Activated CD4-positive, alpha-beta memory T cell treated with anti-CD3 and anti-CD28 coated beads, Interleukin-2, amount 10 ng/mL, durations not matched to agents 7 days and 5 days (primary cell): ENCODE measurements at regions not wholly inside any gene's neighbourhood (a gene's known extent, or its start where the extent isn't known, plus 50 kb on each side); places are given as distances from the start of the nearest gene placed in this dataset.
"Not testable (repeated sequence)": the region's sequence is repeated elsewhere in the genome, so short reads cannot be mapped to it uniquely, and the experiment has no call there.

ENCODE experiments used
- CTCF ChIA-PET: fragments of 350-600 bp; sonication (Branson Sonifier 250); formaldehyde crosslinking; loops from one replicate; lab custom pipeline; 2021; ENCODE audit warnings: antibody characterized with exemption, inconsistent platforms; lab: Charles Lee
- POLR2A ChIA-PET: fragments of 350-600 bp; sonication (Branson Sonifier 250); formaldehyde crosslinking; loops from one replicate; lab custom pipeline; 2021; ENCODE audit warnings: antibody characterized with exemption; lab: Charles Lee
- DNase-seq: peaks from one replicate; pipeline ENCODE4 v3.0.0-alpha.2; 2020
- H3K27ac Mint-ChIP-seq: one replicate; pipeline ENCODE4 v1.8.0; 2021; ENCODE audit warnings: mild to moderate bottlenecking, mixed read lengths
- H3K27me3 Mint-ChIP-seq: one replicate; pipeline ENCODE4 v1.8.0; 2021; ENCODE audit warnings: mixed read lengths
- H3K36me3 Mint-ChIP-seq: one replicate; pipeline ENCODE4 v1.8.0; 2021; ENCODE audit warnings: low read depth, mixed read lengths
- H3K4me1 Mint-ChIP-seq: one replicate; pipeline ENCODE4 v1.8.0; 2021; ENCODE audit warnings: mixed read lengths
- H3K4me3 Mint-ChIP-seq: one replicate; pipeline ENCODE4 v1.8.0; 2021; ENCODE audit warnings: mild to moderate bottlenecking, mixed read lengths
- H3K9me3 Mint-ChIP-seq: one replicate; pipeline ENCODE4 v1.8.0; 2021; ENCODE audit warnings: mixed read lengths

- no peak overlapping the region for H3K27ac Mint-ChIP-seq
- ChIA-PET CTCF (no interaction called here), POLR2A (no interaction called here)
- no peaks in the 10 kb centered on the region for H3K36me3 Mint-ChIP-seq
- no peaks in the 10 kb centered on the region for H3K27me3 Mint-ChIP-seq
- no peak for DNase-seq
- no peaks in the 10 kb centered on the region for H3K4me1 Mint-ChIP-seq
- H3K4me3 Mint-ChIP-seq, result no peak overlapping the region
- H3K9me3 Mint-ChIP-seq, result no peaks in the 10 kb centered on the region
These were observed 281.3 kb upstream of the ANKRD50 start for GRCh38 chr4:124993838-124994237.

GRCh38 chr4:124990398-124990797 lies 277.9 kb upstream of the ANKRD50 start:
- Mint-ChIP-seq H3K27me3 (no peaks in the 10 kb centered on the region), H3K36me3 (no peaks in the 10 kb centered on the region), H3K4me1 (no peaks in the 10 kb centered on the region), H3K4me3 (no peak overlapping the region), H3K9me3 (peaks cover 3% of the 10 kb centered on the region), H3K27ac (no peak overlapping the region)
- ChIA-PET POLR2A (no interaction called here), CTCF (no interaction called here)
- DNase-seq, result no peak

GRCh38 chr4:124980276-124980752 lies 267.8 kb upstream of the ANKRD50 start:
- ChIA-PET POLR2A (no interaction called here), CTCF (no interaction called here)
- H3K27me3 Mint-ChIP-seq, result no peaks in the 10 kb centered on the region
- no peaks in the 10 kb centered on the region for H3K4me1 Mint-ChIP-seq
- H3K36me3 Mint-ChIP-seq, result no peaks in the 10 kb centered on the region
- no peak for DNase-seq
- no peak overlapping the region for H3K27ac Mint-ChIP-seq
- no peak overlapping the region for H3K4me3 Mint-ChIP-seq
- peaks cover 3% of the 10 kb centered on the region for H3K9me3 Mint-ChIP-seq

GRCh38 chr4:124978536-124978935 lies 266.0 kb upstream of the ANKRD50 start:
- H3K4me3 Mint-ChIP-seq, H3K27me3 Mint-ChIP-seq: not testable (repeated sequence)

GRCh38 chr4:124977045-124977444 lies 264.5 kb upstream of the ANKRD50 start:
- H3K9me3 Mint-ChIP-seq, result peaks cover 3% of the 10 kb centered on the region
- H3K27me3 Mint-ChIP-seq, result no peaks in the 10 kb centered on the region
- ChIA-PET POLR2A (no interaction called here), CTCF (no interaction called here)
- no peaks in the 10 kb centered on the region for H3K36me3 Mint-ChIP-seq
- H3K4me1 Mint-ChIP-seq, result no peaks in the 10 kb centered on the region
- no peak for DNase-seq
- H3K27ac Mint-ChIP-seq, result no peak overlapping the region
- no peak overlapping the region for H3K4me3 Mint-ChIP-seq

More at GRCh38 chr4:124978536-124978935, 266.0 kb upstream of the ANKRD50 start:
- H3K36me3 Mint-ChIP-seq, CTCF ChIA-PET, DNase-seq, POLR2A ChIA-PET, H3K4me1 Mint-ChIP-seq, H3K9me3 Mint-ChIP-seq, H3K27ac Mint-ChIP-seq: not testable (repeated sequence)

GRCh38 chr4:124974152-124974551 lies 261.6 kb upstream of the ANKRD50 start:
- H3K36me3 Mint-ChIP-seq, result no peaks in the 10 kb centered on the region
- ChIA-PET CTCF (no interaction called here), POLR2A (no interaction called here)
- no peaks in the 10 kb centered on the region for H3K27me3 Mint-ChIP-seq
- H3K27ac Mint-ChIP-seq, result no peak overlapping the region
- H3K4me3 Mint-ChIP-seq, result no peak overlapping the region
- DNase-seq, result no peak
- H3K4me1 Mint-ChIP-seq, result no peaks in the 10 kb centered on the region
- H3K9me3 Mint-ChIP-seq, result peaks cover 4% of the 10 kb centered on the region

GRCh38 chr4:124973716-124974115 lies 261.2 kb upstream of the ANKRD50 start:
- Mint-ChIP-seq H3K4me3 (no peak overlapping the region), H3K27me3 (no peaks in the 10 kb centered on the region), H3K4me1 (no peaks in the 10 kb centered on the region), H3K9me3 (peaks cover 4% of the 10 kb centered on the region), H3K36me3 (no peaks in the 10 kb centered on the region), H3K27ac (no peak overlapping the region)
- DNase-seq, result no peak
- CTCF ChIA-PET, result no interaction called here
- POLR2A ChIA-PET, result no interaction called here

GRCh38 chr4:124970011-124970410 lies 257.5 kb upstream of the ANKRD50 start:
- Mint-ChIP-seq H3K27me3 (no peaks in the 10 kb centered on the region), H3K4me1 (no peaks in the 10 kb centered on the region), H3K9me3 (peaks cover 4% of the 10 kb centered on the region), H3K27ac (no peak overlapping the region), H3K4me3 (no peak overlapping the region), H3K36me3 (no peaks in the 10 kb centered on the region)
- CTCF ChIA-PET, result no interaction called here
- POLR2A ChIA-PET, result no interaction called here
- DNase-seq, result no peak

GRCh38 chr4:124965497-124965891 lies 253.0 kb upstream of the ANKRD50 start:
- Mint-ChIP-seq H3K4me1 (no peaks in the 10 kb centered on the region), H3K27ac (no peak overlapping the region), H3K9me3 (peaks cover 10% of the 10 kb centered on the region), H3K4me3 (no peak overlapping the region), H3K36me3 (no peaks in the 10 kb centered on the region), H3K27me3 (no peaks in the 10 kb centered on the region)
- CTCF ChIA-PET, result no interaction called here
- POLR2A ChIA-PET, result no interaction called here
- DNase-seq, result no peak

GRCh38 chr4:124964852-124965496 lies 252.4 kb upstream of the ANKRD50 start:
- POLR2A ChIA-PET, result no interaction called here
- no peaks in the 10 kb centered on the region for H3K36me3 Mint-ChIP-seq
- H3K9me3 Mint-ChIP-seq, result peaks cover 14% of the 10 kb centered on the region
- H3K27me3 Mint-ChIP-seq, result no peaks in the 10 kb centered on the region
- H3K4me3 Mint-ChIP-seq, result no peak overlapping the region
- DNase-seq, result no peak
- no peaks in the 10 kb centered on the region for H3K4me1 Mint-ChIP-seq
- no peak overlapping the region for H3K27ac Mint-ChIP-seq
- CTCF ChIA-PET, result no interaction called here

- no peak for DNase-seq
- Mint-ChIP-seq H3K4me1 (no peaks in the 10 kb centered on the region), H3K9me3 (peaks cover 14% of the 10 kb centered on the region), H3K36me3 (no peaks in the 10 kb centered on the region), H3K4me3 (no peak overlapping the region), H3K27me3 (no peaks in the 10 kb centered on the region), H3K27ac (no peak overlapping the region)
- CTCF ChIA-PET, result no interaction called here
- POLR2A ChIA-PET, result no interaction called here
These were observed 251.7 kb upstream of the ANKRD50 start for GRCh38 chr4:124964251-124964650.

- peaks cover 14% of the 10 kb centered on the region for H3K9me3 Mint-ChIP-seq
- no peaks in the 10 kb centered on the region for H3K27me3 Mint-ChIP-seq
- no peak for DNase-seq
- CTCF ChIA-PET, result no interaction called here
- no peaks in the 10 kb centered on the region for H3K36me3 Mint-ChIP-seq
- H3K4me3 Mint-ChIP-seq, result no peak overlapping the region
- no peaks in the 10 kb centered on the region for H3K4me1 Mint-ChIP-seq
- POLR2A ChIA-PET, result no interaction called here
- H3K27ac Mint-ChIP-seq, result no peak overlapping the region
These were observed 248.7 kb upstream of the ANKRD50 start for GRCh38 chr4:124961138-124961750.

- H3K4me1 Mint-ChIP-seq, result no peaks in the 10 kb centered on the region
- DNase-seq, result no peak
- POLR2A ChIA-PET, result no interaction called here
- H3K9me3 Mint-ChIP-seq, result peaks cover 14% of the 10 kb centered on the region
- CTCF ChIA-PET, result no interaction called here
- no peak overlapping the region for H3K27ac Mint-ChIP-seq
- H3K27me3 Mint-ChIP-seq, result no peaks in the 10 kb centered on the region
- H3K36me3 Mint-ChIP-seq, result no peaks in the 10 kb centered on the region
- H3K4me3 Mint-ChIP-seq, result no peak overlapping the region
These were observed 246.3 kb upstream of the ANKRD50 start for GRCh38 chr4:124958847-124959246.

GRCh38 chr4:124955476-124955875 lies 242.9 kb upstream of the ANKRD50 start:
- no peaks in the 10 kb centered on the region for H3K36me3 Mint-ChIP-seq
- no peak overlapping the region for H3K27ac Mint-ChIP-seq
- no peak for DNase-seq
- H3K4me3 Mint-ChIP-seq, result no peak overlapping the region
- POLR2A ChIA-PET, result no interaction called here
- peaks cover 5% of the 10 kb centered on the region for H3K9me3 Mint-ChIP-seq
- no peaks in the 10 kb centered on the region for H3K27me3 Mint-ChIP-seq
- H3K4me1 Mint-ChIP-seq, result no peaks in the 10 kb centered on the region
- CTCF ChIA-PET, result no interaction called here
